NCI-H1930 (cell line): ENCODE measurements at regions not wholly inside any gene's neighbourhood (a gene's known extent, or its start where the extent isn't known, plus 50 kb on each side); places are given as distances from the start of the nearest gene placed in this dataset.
A peak's percentile ranks its signal among the peaks of the same experiment; 100 is the strongest.
"Not testable (repeated sequence)": the region's sequence is repeated elsewhere in the genome, so short reads cannot be mapped to it uniquely, and the experiment has no call there.

Experiments used
- DNase-seq, 2 experiments: peaks; one replicate each; lab custom pipeline; 2025; lab: John Stamatoyannopoulos, UW

DNA sequence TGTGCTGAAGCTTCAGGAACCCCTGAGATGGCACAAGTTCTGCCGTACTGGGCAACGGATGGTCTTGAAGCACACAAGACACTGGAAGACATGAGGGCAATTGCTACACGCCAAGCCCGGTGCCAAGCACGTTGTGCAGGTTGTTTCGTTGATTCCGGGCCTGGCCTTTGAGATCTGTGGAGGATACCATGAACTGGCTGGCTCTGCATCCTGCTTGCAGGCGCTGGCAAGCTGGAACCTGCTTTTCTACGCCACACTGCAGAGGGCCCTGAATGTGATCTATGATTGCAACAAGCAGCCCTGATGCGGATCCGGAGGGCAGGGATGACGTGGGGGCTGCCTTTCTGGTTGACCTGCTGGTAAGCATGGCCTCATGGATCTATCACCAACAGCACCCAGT, 262.5 kb upstream of the ATP10A start:
- no peak for DNase-seq

DNA sequence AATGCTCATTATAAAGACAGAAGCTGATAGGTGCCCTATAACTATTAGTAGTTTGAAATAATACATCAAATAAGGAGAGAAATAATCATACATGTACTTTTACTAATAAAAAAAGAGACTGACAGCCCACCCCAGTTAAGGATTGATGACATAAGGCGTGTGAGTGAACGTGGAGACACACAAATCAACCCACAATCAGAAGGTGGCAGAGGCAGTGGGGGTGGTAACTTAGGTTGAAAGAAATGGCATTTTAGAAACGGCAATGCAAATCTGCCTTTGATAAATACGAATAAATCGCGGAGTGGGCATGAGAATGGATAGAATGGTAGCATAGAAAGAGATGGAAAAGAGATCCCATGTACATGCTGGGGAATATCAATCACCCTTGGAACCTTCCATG, 256.2 kb upstream of the ATP10A start:
- DNase-seq, result no peak

DNA sequence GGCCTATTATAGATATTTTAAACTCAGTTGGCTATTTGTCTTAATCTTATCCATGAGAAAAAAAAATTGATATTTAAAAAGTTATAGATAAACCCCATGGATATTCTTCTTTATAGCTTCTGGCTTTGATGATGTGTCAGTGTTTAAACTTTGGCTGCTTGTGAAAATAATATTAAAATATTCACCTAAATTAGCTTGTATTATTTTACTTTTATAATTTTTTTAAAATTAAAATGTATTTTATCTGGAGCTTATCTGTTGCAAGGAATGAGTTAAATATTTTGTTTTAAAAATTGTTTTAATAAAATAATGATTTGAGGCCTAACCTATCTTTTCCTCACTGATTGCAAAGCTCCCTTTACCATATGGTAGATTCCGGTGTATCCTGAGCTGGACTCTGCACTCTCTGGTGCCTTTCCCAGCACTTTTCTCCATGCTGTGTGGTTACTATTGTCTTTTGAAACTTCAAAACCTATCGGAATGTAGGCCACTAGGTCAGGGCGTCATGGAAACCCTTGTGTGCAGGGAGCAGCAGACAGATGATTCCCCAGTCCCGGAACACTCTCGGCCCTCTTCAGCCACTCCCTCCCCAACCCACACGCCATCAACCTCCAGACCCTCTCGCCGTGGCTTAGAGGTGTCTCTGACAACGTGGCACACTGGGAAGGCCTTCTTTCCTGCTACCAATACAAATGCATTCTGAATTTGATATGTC, 252.3 kb upstream of the ATP10A start:
- DNase-seq, result no peak

DNA sequence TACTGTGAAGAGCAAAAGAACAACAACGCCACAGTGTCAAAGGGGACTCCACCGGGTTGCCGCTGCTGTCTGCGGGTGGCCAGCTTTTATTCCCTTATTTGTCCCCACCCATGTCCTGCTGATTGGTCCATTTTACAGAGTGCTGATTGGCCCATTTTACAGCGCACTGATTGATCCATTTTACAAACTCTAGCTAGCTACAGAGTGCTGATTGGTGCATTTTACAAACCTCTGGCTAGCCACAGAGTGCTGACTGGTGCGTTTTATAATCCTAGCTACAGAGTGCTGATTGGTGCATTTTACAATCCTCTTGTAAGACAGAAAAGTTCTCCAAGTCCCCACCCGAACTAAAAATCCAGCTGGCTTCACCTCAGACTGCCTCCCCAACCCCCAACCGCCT, 251.0 kb upstream of the ATP10A start:
- not testable (repeated sequence) for DNase-seq

DNA sequence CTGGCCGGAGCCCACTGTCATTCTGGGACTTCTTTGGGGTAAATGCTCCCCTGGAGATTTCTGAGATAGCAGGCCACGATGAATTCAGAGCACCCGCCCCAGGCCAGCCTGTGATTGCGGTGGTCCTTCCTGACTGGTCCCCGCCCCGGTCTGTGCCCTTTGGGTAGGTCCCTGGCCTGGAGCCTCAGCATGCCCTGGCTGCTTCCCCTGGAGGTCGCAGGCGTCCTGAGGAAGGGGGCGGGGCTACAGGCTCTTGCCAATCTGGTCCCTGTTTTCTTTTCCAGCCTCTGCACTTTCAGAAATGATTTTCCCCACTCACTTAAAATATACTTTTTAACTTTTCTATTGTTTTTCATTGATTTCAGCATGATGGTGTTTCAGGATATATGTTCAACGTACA, 250.2 kb upstream of the ATP10A start:
- no peak for DNase-seq

DNA sequence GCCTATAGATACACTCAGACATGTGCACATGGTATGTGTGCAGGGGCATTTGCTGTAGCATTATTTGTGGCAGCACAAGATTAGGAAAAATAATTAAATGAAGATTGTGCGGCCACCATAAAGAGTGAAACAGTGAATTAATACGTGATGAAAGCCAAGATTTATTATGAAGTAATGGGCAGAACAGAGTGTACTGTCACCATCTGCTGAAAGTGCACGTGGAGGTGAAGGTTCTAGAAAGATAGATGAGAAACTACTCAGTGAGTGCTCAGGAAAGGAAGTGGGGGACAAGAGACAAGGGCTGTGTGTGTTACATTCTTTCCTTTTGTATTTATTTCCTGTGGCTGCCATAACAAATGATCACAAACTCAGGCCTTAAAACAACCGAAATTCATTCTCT, 246.1 kb upstream of the ATP10A start:
- no peak for DNase-seq

DNA sequence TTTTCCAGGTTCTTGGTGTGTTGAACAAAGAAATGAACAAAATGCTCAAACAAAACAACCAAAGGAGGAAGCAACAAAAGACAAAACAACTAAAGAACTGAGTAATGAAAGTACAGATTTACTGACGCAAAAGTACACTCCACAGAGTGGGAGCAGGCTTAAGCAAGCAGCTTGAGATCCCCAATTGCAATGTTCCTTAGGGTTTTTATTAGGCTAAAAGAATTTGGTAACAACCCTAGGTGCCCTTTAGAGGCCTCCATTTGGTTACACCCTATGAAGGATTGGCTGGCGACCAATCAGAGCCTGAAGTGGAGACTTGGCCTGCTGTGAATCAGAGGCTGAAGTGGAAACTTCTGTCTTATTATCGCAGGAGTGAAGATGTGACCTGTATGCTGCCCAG, 243.4 kb upstream of the ATP10A start:
- no peak for DNase-seq

DNA sequence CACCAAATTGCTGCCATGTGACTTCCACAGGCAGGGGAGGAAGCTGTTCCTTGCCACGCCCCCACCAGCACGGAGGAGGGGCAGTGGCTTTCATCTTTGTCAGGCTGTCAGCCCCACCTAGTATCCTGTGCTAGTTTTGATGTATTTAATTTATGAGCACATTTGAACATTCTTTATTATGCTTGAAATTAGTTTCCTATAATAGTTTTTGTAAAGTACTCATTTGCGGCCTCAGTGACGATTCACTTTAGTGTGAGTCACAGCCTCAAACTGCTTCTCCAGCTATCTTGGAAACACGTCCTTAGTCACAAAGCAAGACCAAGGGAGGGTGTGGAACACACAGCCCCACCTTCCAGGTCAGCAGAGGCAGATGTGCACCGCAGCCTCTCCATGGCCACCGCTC, 239.9 kb upstream of the ATP10A start:
- DNase-seq, result no peak

DNA sequence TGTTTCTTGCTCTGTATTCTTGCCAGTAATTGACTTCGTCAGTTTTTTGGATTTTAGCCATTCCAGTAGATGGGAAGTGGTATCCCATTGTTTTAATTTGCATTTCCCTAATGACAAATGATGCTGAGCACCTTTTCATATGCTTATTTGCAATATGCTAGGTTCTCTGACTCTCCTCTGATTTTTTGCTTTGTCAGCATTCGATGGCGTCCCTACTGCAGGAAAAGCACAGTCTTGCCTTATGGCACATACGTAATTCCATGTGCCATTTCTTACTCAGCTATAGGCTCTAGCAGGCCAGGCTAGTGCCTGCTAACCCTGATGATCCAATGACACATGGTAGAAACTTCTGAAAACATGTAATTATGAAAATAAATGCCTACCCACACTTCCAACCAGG, 239.2 kb upstream of the ATP10A start:
- no peak for DNase-seq

DNA sequence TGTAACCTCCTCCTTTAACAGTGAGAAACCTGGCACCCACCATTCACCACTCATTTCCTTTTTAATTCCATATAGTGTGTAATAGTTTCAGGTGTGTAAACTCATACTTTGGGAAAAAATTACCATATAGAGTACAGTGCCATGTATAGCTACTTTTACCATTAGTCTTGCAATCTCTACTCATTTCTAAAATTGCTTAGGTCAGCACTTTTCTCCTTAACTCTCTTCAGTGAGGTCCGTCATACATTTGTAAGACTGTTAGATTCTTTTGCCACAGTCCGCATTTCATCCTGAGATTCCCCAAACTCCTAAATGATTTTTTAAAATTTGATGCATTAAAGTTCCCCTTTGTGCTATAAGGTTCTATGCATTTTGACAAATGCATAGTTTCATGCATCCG, 238.3 kb upstream of the ATP10A start:
- no peak for DNase-seq

DNA sequence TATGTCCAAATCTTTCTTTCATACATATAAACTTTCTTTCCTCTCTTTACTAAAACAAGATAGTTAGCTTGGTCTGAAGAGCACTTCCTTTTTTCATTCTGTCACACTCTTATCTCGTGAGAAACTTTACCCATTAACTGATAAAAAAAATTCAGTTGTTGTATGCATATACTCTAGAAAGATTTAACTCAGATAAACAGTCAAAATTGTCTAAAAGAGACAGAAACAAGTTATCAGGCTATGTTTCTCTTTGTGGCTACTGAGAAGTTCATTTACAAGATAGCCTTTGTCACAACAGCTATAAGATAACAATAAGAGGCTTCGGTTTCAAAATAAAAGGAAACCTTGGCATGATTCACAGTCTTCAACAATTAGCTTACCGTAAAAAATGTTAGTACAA, 235.7 kb upstream of the ATP10A start:
- DNase-seq, result no peak

DNA sequence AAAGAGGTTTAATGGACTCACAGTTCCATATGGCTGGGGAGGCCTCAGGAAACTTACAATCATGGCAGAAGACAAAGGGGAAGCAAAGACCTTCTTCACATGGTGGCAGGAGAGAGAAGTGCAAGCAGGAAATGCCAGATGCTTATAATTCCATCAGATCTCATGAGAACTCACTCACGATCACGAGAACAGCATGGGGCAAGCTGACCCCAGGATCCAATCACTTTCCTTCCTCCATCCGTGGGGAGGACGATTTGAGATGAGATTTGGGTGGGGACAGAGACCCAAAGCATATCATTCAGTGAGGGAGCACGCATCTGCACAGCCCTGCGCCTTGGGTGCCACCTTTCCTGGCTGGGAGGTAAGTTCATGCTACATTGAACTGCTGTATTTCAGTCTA, 234.1 kb upstream of the ATP10A start:
- DNase-seq, result no peak

DNA sequence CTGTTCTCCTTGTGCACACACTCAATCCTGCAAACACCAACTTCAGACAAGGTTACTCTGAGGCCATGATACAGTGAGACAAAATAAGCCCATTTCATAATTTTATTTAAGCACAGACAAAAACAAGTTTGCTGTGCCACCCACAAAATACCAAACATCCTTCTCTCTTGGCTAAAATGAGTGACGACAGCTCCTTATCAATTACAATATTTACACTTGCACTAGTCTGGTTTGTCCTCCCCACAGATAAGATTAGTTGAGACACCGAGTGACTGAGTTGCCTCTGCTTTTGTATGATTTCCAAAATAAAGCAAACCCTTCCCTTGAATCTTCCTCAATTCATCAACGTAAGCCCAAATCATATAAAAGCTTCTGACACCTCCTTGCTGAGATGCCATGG, 233.5 kb upstream of the ATP10A start:
- no peak for DNase-seq

DNA sequence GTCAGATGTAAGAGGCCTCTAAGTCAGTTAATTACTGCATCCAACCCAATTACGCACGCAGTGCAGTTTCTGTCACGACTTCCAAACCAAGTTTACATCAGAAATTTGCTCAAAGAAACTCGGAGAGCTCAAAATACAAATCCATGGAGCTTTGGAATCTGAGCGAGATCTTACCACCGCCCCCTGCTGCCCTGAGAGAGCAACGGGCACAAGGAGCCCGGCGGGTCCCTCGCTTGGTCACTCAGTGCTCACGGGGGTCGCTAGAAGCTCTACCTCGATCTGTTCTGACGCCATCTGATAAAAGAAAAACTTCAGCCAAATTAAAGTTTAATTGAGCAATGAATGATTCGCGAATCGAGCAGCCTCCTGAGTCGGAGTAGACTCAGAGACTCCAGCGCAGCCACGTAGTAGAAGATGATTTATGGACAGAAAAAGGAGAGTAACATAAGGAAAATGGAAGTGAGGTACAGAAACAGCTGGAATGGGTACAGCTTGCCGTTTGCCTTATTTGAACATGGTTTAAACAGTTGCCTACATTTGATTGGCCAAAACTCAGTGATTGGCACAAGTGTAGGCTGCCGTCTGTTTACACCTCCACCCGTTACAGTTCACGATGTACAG, 232.7 kb upstream of the ATP10A start:
- DNase-seq, result no peak

DNA sequence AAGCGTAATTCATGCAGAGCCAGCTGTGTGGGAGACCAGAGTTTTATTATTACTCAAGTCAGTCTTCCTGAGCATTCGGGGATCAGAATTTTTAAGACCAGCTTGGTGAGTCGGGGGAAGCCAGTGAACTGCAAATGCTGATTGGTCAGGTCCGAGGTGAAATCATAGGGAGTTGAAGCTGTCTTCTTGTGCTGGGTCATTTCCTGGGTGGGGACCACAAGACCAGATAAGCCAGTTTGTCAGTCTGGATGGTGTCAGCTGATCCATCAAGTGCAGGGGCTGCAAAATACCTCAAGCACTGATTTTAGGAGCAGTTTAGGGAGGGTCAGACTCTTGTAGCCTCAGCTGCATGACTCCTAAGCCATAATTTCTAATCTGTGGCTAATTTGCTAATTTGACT, 228.1 kb upstream of the ATP10A start:
- no peak for DNase-seq

DNA sequence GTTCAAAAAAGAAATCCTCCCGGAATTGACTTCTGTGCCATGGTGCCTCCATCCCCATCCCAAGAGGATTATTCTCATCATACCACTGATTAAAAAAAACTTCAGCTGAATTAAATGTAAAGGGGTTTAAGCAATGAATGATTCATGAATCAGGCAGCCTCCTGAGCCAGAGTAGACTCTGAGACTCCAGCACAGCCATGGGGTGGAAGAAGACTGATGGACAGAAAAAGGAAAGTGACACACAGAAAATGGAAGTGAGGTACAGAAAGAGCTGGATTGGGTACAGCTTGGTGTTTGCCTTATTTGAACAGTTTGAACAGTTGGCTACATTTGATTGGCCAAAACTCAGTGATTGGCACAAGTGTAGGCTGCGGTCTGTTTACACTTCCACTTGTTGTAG, 224.8 kb upstream of the ATP10A start:
- no peak for DNase-seq

DNA sequence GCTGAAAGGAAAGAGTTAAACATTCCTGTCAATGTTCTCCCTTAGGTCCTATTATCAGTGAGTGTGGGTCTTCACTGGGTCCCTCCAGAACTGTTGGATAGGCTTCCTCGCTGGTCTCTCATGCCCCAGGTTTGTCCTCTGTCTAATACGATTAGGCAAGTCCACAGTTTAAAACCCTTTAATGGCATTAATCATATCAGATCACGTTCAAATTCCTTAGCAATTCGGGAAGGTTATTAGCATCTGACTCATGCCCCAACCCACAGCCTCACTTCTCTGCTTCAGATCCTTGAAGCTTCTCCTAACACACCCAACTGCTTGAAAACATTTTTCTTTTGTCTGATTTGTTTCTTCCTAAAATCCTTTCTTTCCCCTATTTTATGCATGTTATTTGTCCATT, 224.3 kb upstream of the ATP10A start:
- no peak for DNase-seq

DNA sequence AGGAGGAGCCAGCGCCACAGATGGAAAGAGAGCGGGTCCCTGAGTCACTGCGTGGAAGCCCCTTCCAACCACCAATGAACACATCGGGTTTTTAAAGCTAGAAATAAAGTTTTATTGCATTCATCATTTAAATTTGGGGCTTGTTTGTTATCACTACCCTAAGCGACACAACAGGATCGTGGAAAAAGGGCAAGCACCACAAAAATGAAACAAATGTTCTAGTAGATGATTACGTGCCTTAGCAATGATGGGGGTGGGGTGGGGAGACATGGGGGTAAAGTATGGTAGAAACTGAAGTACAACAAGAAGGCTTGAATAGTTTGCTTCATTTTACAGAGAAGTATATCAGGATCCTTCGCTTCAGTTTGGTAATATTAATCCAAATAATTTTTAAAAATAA, 221.6 kb upstream of the ATP10A start:
- no peak for DNase-seq

DNA sequence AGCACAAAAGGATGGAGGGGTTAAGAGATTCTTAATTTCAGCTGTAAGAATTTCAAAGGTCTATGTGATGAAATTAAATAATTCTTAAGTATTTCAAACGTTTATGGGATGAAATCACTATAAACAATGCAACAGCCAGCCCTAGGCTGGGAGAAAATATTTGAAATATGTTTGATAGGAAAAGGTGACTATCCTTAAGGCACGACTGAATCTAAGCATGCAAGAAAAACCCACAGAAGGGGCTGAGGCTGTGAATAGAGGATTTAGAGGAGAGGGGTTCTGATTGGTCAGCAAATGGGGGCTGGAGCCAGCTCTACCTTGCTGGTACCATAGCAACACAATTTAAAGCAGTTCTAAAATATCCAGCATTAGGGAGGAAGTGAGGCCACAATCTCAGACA, 220.8 kb upstream of the ATP10A start:
- no peak for DNase-seq

DNA sequence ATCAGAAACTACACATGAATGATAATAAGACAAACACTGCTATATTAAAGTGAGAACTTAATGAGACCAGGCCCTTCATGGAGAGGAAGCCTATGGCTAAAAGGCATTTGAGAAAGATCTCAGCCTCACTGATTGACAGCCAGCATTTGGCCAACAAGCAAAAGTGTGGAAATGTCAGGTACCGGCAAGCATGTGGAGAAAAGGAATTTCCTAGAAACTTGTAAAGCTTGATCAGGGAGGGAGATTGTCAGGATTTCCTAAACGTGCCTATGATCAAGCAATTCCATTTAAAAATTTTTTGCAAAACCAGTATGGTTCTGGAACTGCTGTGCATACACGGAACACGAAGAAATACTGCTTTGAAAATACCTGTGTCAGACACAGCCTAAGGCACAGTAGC, 220.3 kb upstream of the ATP10A start:
- no peak for DNase-seq

DNA sequence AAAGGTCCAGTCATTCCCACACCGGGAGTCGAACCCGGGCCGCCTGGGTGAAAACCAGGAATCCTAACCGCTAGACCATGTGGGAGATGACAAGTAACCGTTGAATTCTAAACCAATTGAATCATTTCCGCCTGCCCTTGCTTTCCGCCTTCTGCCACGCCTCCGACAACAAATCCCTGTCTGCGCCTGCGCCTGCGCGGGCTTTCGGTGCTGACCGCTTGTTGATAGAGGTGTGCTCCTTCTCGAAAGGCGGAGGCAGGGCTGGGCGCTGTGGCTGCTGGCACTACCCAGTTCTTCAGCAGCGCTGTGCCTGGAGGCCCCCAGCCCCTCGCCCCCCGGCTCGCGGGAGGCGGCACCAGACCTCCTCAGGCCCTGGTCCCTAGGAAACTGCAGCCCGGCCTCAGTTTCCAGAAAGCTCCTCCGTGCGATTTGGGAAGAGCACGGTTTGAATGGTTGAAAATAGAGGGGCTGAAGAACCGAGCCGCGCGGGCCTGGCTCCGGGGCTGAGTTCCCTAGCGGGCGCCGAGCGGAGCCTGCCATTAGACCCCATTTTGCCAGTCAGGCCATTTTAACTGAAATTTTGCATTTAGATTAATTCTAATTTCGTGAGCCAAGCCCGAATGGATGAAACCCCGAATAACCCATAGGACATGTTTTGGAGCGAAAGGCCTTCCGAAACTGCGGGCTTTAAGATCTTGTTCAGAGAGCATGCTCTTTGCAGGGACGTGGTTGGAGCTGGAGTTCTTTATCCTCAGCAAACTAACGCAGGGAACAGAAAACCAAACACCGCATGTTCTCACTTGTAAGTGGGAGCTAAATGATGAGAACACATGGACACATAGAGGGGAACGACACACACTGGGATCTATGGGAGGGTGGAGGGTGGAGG, 219.3 kb upstream of the ATP10A start:
- DNase-seq, result peak; percentile 79 to 90

DNA sequence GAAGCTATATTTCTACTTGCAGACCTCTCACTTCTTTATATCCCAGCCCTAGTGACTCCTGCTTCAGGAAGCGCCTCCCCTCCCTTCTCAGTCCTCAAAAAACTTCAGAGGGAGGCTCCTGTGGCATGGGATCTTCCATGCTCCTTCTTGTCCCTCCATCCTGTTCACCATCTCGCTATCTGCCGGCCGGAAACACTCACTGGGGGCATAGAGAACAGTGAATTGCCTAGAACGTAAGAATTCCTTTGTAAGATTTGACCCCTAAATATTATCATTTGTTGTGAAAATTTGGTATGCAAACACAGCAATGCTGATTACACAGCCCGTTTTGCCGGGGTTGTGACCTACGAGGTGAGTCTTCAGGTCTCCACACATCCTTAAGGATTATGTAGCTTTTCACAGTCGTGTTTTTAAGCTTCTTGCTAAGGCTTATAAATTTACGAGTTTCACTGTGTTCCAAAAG, 218.7 kb upstream of the ATP10A start:
- no peak for DNase-seq

DNA sequence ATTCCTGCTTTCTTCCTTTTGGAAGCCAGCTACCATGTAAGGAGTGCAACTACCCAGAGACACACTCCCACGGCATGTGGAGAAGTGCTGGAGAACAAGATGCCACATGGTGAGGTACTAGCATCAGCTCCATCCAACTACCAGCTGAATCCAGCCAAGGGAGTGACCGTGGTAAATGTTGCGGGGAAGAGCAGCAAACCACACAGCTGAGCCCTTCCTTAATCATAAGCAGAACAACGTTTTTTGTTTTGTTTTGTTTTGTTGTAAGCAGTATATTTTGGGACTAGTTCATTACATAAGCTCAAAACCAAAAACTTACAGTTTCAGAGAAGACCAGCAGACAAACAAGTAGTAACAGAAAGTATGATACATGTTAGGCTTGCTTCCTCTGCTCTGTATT, 212.6 kb upstream of the ATP10A start:
- no peak for DNase-seq
